ENCODE measurements at regions not wholly inside any gene's neighbourhood (a gene's known extent, or its start where the extent isn't known, plus 50 kb on each side); places are given as distances from the start of the nearest gene placed in this dataset.

DNA sequence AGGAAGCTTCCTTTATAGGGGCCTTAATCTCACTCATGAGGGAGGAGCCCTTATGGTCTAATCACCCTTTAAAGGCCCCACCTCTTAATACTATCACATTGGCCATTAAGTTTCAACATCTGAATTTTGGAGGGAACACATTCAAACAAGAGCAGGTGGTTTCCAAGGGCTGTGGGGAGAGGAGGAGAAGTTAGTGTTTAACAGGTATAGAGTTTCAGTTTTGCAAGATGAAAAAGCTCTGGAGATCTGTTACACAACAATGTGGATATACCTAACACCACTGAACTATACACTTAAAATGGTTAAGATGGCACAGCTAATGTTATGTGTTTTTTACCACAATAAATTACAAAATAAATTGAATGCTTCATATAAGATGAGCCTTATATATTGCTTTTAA is 113.4 kb upstream of the DNAH14 start:
- TF ChIP-seq, protein P1, sequence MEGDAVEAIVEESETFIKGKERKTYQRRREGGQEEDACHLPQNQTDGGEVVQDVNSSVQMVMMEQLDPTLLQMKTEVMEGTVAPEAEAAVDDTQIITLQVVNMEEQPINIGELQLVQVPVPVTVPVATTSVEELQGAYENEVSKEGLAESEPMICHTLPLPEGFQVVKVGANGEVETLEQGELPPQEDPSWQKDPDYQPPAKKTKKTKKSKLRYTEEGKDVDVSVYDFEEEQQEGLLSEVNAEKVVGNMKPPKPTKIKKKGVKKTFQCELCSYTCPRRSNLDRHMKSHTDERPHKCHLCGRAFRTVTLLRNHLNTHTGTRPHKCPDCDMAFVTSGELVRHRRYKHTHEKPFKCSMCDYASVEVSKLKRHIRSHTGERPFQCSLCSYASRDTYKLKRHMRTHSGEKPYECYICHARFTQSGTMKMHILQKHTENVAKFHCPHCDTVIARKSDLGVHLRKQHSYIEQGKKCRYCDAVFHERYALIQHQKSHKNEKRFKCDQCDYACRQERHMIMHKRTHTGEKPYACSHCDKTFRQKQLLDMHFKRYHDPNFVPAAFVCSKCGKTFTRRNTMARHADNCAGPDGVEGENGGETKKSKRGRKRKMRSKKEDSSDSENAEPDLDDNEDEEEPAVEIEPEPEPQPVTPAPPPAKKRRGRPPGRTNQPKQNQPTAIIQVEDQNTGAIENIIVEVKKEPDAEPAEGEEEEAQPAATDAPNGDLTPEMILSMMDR (IDR thresholded peaks at IDR 0.05) = no peak
- TF ChIP-seq ZFX (IDR thresholded peaks at IDR 0.05; ENCODE audit: borderline replicate concordance) = no peak
